ENCODE measurements at regions not wholly inside any gene's neighbourhood (a gene's known extent, or its start where the extent isn't known, plus 50 kb on each side); places are given as distances from the start of the nearest gene placed in this dataset.
"Not testable (repeated sequence)": the region's sequence is repeated elsewhere in the genome, so short reads cannot be mapped to it uniquely, and the experiment has no call there.

DNA sequence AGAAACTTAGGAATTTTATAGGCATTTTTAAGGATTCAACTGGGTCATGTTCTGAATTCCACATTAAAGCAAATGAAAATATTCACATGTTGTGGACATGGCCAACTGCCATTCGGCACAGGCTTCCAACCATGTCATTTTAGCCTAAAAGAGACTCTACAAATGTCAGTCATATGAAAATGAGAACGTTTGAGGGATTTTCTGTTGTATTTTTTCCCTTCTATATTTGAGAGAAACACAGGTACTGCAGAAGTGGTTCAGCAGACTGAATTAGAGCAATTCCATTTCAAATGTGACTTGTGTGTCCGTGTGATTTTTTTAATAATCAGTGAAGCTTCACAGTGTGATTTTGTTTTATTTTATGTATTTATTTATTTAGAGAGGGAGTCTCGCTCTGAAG, 124.3 kb downstream of the TP53TG3F start:
- DNase-seq (ENCODE audit: low read depth): not testable (repeated sequence)

- DNase-seq (ENCODE audit: low read depth): not testable (repeated sequence)
Measured at GRCh38 chr16:33588589-33588988, 129.2 kb downstream of the TP53TG3F start.

GRCh38 chr16:33593344-33593743, 133.9 kb downstream of the TP53TG3F start:
- DNase-seq (ENCODE audit: low read depth): not testable (repeated sequence)

DNA sequence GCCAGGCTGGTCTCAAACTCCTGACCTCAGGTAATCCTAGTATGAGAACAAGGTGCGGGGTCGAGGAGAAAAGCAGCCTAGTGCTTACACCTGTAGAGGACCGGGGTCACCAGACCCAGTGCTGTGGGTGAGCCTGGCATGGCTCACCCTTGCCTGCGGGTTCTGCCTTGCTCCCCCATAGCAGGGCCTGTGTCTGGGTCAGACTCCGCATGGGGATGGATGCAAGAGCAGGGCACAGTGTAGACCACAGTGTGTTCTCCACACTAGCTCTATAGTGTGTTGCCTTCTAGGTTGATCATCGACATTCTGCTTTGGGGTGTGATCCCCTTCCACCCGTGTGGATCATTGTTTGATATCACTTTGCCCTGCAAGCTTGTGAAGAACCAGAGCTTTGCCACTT, 135.7 kb downstream of the TP53TG3F start:
- not testable (repeated sequence) for DNase-seq (ENCODE audit: low read depth)

- not testable (repeated sequence) for DNase-seq (ENCODE audit: low read depth)
Measured at GRCh38 chr16:33601029-33601428, 141.6 kb downstream of the TP53TG3F start.

DNA sequence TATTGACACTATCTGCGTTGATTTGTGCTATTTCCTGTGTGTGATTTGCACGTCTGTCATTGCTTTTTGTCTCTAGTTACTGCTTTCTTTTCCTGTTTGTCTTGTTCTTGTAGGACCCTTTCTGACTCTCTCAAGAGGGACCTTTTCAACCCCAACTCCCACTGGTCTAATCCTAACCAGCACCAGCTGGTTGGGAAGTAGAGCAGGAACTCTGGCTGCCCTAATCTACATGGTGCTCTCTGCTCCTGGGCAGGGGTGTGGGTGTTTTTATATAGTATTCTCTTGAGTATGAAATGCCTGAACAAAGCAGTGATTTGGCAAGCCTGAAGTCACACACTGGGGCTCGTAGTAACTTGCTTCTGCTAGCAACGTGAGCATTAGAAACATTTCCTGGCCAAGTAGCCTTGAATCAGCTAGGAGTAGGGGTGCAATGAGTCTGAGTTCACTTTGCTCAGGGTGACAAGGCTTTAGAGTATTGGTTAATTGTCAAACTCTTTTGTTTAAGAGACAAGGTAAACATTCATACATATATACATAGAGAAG, 164.2 kb downstream of the TP53TG3F start:
- DNase-seq (ENCODE audit: low read depth): not testable (repeated sequence)

- DNase-seq (ENCODE audit: low read depth): not testable (repeated sequence)
Measured at GRCh38 chr16:33628895-33629294, 169.5 kb downstream of the TP53TG3F start.

DNA sequence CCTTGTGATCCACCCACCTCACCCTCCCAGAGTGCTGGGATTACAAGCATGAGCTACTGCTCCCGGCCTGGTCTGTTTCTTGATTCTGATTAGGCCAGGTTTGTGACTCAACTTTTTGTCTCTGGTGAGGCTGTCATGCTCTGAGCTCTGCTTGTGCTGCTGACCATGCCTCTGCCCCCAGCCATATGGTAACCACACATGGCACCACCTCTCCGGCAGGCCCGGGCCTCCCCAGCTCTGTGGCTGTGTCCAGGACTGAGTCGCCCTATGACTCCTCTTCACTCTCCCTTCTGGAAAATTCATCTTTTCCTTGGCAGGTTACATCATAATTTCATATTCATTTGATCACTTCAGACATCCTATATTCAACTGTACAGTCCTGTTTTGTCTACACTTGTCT, 172.3 kb downstream of the TP53TG3F start:
- DNase-seq (ENCODE audit: low read depth): not testable (repeated sequence)

GRCh38 chr16:33634057-33634456, 174.6 kb downstream of the TP53TG3F start:
- not testable (repeated sequence) for DNase-seq (ENCODE audit: low read depth)

DNA sequence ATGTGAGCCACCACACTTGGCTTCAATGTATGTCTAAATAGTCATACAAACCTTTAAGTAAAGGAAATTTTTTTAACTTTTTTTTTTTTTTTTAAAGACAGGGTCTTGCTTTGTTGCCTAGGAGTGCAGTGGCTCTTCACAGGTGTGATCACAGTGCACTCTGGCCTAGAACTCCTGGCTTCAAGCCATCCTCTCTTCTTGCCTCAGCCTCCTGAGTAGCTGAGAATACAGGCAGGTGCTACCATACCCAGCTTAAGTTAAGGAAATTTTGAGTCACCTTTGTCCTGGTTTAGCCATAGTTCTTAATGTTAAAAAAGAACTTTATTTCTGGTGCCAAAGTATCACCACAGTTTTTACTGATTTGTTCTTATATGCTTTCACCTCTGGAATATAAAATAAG, 177.3 kb downstream of the TP53TG3F start:
- not testable (repeated sequence) for DNase-seq (ENCODE audit: low read depth)

DNA sequence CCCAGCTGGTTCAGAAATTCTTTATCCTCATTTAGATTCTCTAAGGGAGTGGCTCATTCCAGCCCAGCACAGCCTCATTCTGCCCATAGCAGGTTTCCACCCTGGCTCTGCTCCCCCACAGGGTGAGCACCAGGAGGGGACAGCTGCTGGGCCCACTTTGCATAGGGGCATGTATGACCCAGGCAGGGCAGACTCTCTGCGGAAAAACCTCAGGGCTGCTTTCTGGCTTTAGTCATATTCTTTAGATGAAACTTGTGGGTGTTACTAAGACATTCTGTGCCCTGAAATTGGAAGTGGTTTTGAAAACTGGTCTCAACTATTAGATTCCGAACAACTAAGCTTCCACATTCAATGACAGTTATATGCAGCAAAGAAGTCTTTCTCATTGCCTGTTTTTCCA, 183.9 kb downstream of the TP53TG3F start:
- DNase-seq (ENCODE audit: low read depth): not testable (repeated sequence)

DNA sequence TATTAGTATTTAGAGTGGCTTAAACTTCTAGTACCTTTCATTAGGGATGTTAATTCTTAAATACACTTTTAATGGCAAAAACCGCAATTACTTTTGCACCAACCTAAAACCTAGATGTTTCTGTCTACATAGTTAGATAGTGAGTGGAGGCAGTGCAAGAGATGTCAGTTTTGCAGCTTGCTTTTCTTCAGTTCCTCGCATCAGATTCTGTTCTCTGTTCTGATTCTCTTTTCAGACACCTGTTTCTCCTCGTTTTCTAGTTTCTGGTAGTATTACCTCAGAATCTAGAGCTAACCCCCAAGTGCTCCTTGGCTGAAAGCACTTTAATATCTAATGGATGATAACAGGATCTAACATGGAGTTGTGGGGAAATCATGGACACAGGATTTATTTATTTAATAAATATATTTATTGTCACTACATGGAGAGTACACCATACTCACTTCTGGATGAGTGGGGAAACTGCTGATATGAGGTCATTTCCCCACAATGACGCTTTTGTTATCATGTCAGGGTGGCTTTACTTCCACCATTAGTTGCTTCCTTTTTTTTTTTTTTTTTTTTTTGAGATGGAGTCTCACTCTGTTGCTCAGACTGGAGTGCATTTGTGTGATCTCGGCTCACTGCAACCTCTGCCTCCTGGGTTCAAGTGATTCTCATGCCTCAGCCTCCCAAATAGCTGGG, 184.4 kb downstream of the TP53TG3F start:
- DNase-seq (ENCODE audit: low read depth): not testable (repeated sequence)

- DNase-seq (ENCODE audit: low read depth): peak; percentile 4
Measured at GRCh38 chr16:33646386-33646785, 187.0 kb downstream of the TP53TG3F start.

- not testable (repeated sequence) for DNase-seq (ENCODE audit: low read depth)
Measured at GRCh38 chr16:33655756-33656155, 196.3 kb downstream of the TP53TG3F start.

GRCh38 chr16:33656394-33656793, 197.0 kb downstream of the TP53TG3F start:
- DNase-seq (ENCODE audit: low read depth): not testable (repeated sequence)

- not testable (repeated sequence) for DNase-seq (ENCODE audit: low read depth)
Measured at GRCh38 chr16:33657717-33658116, 198.3 kb downstream of the TP53TG3F start.

- not testable (repeated sequence) for DNase-seq (ENCODE audit: low read depth)
Measured at GRCh38 chr16:33680791-33681190, 221.4 kb downstream of the TP53TG3F start.

DNA sequence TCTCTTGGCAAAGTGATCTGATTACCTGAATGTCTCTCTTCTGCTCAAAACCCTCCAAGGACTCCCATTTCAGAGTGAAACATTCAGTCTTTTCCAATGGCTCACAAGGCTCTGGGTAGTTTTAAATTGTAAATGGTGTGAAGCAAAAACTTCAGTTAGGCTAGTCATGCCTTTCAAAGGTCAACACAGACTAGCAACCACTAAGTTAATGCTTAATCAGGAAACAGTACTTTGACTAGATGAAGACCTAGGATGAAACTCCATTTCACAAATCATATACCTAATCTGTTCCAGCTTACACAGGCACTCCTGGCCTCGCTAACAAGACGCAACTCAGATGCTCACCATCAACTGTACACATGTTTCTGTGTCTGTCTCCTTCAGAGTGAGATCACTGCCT, 240.9 kb downstream of the TP53TG3F start:
- not testable (repeated sequence) for DNase-seq (ENCODE audit: low read depth)

- DNase-seq (ENCODE audit: low read depth): not testable (repeated sequence)
Measured at GRCh38 chr16:33706845-33707590, 247.6 kb downstream of the TP53TG3F start.

GRCh38 chr16:33707591-33707934, 248.2 kb downstream of the TP53TG3F start:
- DNase-seq (ENCODE audit: low read depth): not testable (repeated sequence)

DNA sequence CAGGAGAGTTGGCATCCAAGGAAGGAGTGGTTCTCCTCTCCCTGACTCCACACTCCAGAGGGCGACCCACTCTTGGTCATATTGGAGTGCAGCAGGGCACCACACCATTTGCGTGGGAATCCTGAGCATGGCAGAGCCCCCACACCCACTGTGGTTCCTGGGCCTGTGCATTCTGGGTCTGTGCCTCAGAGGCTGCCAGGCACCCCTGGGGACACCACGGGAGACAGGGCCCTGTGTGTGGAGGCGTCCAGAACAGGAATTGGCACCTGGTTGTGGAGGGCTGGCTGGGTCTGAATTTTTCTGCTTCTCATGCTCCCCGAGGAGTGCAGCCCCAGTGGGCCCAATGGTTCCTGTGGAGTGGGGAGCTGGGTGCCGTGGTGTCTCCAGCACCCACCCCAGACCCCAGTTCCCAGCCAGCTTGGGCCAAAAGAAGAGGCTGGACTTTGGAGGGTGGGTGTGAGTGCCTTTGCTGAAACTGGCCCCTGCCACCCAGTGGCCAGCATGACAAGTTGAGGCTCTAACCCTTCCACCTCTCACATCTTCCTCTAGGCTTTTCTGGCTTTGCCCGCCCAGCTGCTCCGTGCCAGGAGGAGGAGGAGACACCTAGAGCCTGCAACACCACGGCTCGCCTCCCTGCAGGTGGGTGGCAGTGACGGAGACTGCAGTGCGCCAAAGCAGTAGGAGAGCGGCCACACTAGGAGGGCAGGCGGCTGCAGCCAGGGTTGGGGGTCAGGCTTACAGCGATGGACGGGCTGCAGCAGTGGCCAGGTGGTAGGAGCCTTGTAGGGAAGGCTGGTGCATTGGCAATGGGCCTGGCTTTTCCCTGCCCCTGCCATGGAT, 250.7 kb downstream of the TP53TG3F start:
- not testable (repeated sequence) for DNase-seq (ENCODE audit: low read depth)

DNA sequence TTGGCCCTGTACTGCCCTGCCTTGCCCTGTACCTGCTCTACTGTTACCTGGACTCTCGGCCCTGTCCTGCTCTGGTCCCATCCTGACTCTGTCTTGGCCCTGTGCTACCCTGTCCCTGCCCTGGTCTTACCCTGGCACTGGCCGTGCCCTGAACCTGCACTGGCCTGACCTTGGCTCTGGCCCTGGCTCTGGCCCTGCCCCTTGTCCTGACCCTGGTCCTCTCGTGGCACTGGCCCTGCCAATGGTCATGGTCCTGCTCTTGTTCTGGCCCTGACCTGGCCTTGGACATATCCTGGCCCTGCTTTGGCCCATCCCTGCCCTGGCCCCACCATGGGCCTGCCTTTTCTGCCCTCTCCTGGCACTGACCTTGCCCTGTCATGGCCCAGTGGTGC, 251.3 kb downstream of the TP53TG3F start:
- not testable (repeated sequence) for DNase-seq (ENCODE audit: low read depth)

Data from M059J (cell line).